ENCODE measurements at regions not wholly inside any gene's neighbourhood (a gene's known extent, or its start where the extent isn't known, plus 50 kb on each side); places are given as distances from the start of the nearest gene placed in this dataset.

GRCh38 chr2:194004590-194005206, 1652.3 kb upstream of the SLC39A10 start:
- Histone ChIP-seq H3K9ac (ENCODE audit: insufficient read depth, low read depth, low read length) (no peak overlapping the region), H3K9me3 (ENCODE audit: low read length) (peaks cover 18% of the 10 kb centered on the region), H3K27ac (ENCODE audit: extremely low read length, insufficient read depth, low read length) (no peak overlapping the region), H3K79me2 (ENCODE audit: insufficient read depth, low read length) (no peaks in the 10 kb centered on the region), H3K4me3 (replicated peaks in 1 of 3; ENCODE audit: insufficient read depth in 1 of 3, low read depth in 2 of 3, low read length in 3 of 3) (no peak overlapping the region), H2AFZ (ENCODE audit: low read length) (no peak overlapping the region), H3K4me1 (ENCODE audit: insufficient read depth, low read length) (no peaks in the 10 kb centered on the region), H3K4me2 (ENCODE audit: low read depth, low read length) (no peak overlapping the region), H3K27me3 (ENCODE audit: control insufficient read depth in 1 of 2, insufficient read depth in 2 of 2, low read length in 2 of 2) (no peaks in the 10 kb centered on the region), H4K20me1 (ENCODE audit: insufficient read depth, low read length) (no peaks in the 10 kb centered on the region), H3K36me3 (replicated peaks in 1 of 2; ENCODE audit: control insufficient read depth in 1 of 2, insufficient read depth in 2 of 2, low read length in 2 of 2) (no peaks in the 10 kb centered on the region)
- in situ Hi-C loops (cut with HindIII; ENCODE audit: extremely low pct_ligation_motif_present, low pct_unique_long_range_greater_than_20kb) = no loop called here
- ChIA-PET POLR2A (no interaction called here), CTCF (ENCODE audit: low intra/inter-chr PET ratio, low total read pairs) (no interaction called here)
- ATAC-seq = no peak
- TF ChIP-seq ZSCAN21 (CRISPR knock-in tag; IDR thresholded peaks at IDR 0.05; ENCODE audit: borderline replicate concordance) (no peak), ZNF570 (CRISPR knock-in tag; IDR thresholded peaks at IDR 0.05; ENCODE audit: borderline replicate concordance) (no peak), ZNF136 (CRISPR knock-in tag; IDR thresholded peaks at IDR 0.05; ENCODE audit: low read depth) (no peak), ZNF253 (CRISPR knock-in tag; IDR thresholded peaks at IDR 0.05; ENCODE audit: borderline replicate concordance) (no peak), U2AF2 (IDR thresholded peaks at IDR 0.05; ENCODE audit: low read depth, low read length) (no peak), ZSCAN25 (CRISPR knock-in tag; IDR thresholded peaks at IDR 0.05) (no peak), ZNF607 (CRISPR knock-in tag; IDR thresholded peaks at IDR 0.05; ENCODE audit: borderline replicate concordance) (no peak), ZNF614 (CRISPR knock-in tag; IDR thresholded peaks at IDR 0.05; ENCODE audit: borderline replicate concordance) (no peak), ZBTB1 (CRISPR knock-in tag; IDR thresholded peaks at IDR 0.05; ENCODE audit: borderline replicate concordance) (no peak)
- intact Hi-C loops (cut with micrococcal nuclease; ENCODE audit: unreplicated experiment) = no loop called here
- no peak for FAIRE-seq
- no peak for DNase-seq (ENCODE audit: low spot score)
- BruUV-seq (replicated peaks) = no TSS peak
- WGBS (ENCODE audit: low lambda C conversion rate) = 63% methylated on average over 2 of the region's 2 CpGs

- no peaks in the 10 kb centered on the region for H3K27me3 ChIP-seq (ENCODE audit: control insufficient read depth in 1 of 2, insufficient read depth in 2 of 2, low read length in 2 of 2)
- peaks cover 16% of the 10 kb centered on the region for H3K9me3 ChIP-seq (ENCODE audit: low read length)
- no peaks in the 10 kb centered on the region for H3K36me3 ChIP-seq (replicated peaks in 1 of 2; ENCODE audit: control insufficient read depth in 1 of 2, insufficient read depth in 2 of 2, low read length in 2 of 2)
- in situ Hi-C loops (cut with HindIII; ENCODE audit: extremely low pct_ligation_motif_present, low pct_unique_long_range_greater_than_20kb) (no loop called here), intact Hi-C loops (cut with micrococcal nuclease; ENCODE audit: unreplicated experiment) (no loop called here)
- H2AFZ ChIP-seq (ENCODE audit: low read length) = no peak overlapping the region
- no peak overlapping the region for H3K4me2 ChIP-seq (ENCODE audit: low read depth, low read length)
- POLR2A ChIA-PET = no interaction called here
- TF ChIP-seq MAFK (conservative IDR thresholded peaks at IDR 0.05 in 1 of 2, IDR thresholded peaks at IDR 0.05 in 1 of 2; ENCODE audit: low read length in 2 of 2) (peak in 1 of 2 experiments; percentile 44; a peak in 2 of 4 replicates), FOXC1 (CRISPR knock-in tag; IDR thresholded peaks at IDR 0.05; ENCODE audit: borderline replicate concordance) (no peak), WIZ (CRISPR knock-in tag; IDR thresholded peaks at IDR 0.05) (no peak)
- DNase-seq (ENCODE audit: low spot score) (no peak), ATAC-seq (no peak), FAIRE-seq (no peak)
- no peaks in the 10 kb centered on the region for H3K4me1 ChIP-seq (ENCODE audit: insufficient read depth, low read length)
- no peak overlapping the region for H3K4me3 ChIP-seq (replicated peaks in 1 of 3; ENCODE audit: insufficient read depth in 1 of 3, low read depth in 2 of 3, low read length in 3 of 3)
- no peak overlapping the region for H3K9ac ChIP-seq (ENCODE audit: insufficient read depth, low read depth, low read length)
- WGBS (ENCODE audit: low lambda C conversion rate) = 0% methylated on average over 2 of the region's 2 CpGs
- CTCF ChIA-PET (ENCODE audit: low intra/inter-chr PET ratio, low total read pairs) = no interaction called here
- H3K27ac ChIP-seq (ENCODE audit: extremely low read length, insufficient read depth, low read length) = no peak overlapping the region
- no TSS peak for BruUV-seq (replicated peaks)
- no peaks in the 10 kb centered on the region for H3K79me2 ChIP-seq (ENCODE audit: insufficient read depth, low read length)
- no peaks in the 10 kb centered on the region for H4K20me1 ChIP-seq (ENCODE audit: insufficient read depth, low read length)
Observed at GRCh38 chr2:194003911-194004310, 1653.1 kb upstream of the SLC39A10 start.
